ENCODE measurements at regions not wholly inside any gene's neighbourhood (a gene's known extent, or its start where the extent isn't known, plus 50 kb on each side); places are given as distances from the start of the nearest gene placed in this dataset.

- no peaks in the 10 kb centered on the region for H3K36me3 Mint-ChIP-seq (ENCODE audit: low read depth)
- TF ChIP-seq CTCF (IDR thresholded peaks at IDR 0.05) = no peak
- no peaks in the 10 kb centered on the region for H3K4me1 Mint-ChIP-seq (ENCODE audit: low read depth)
- no peak for ATAC-seq
- H3K4me3 Mint-ChIP-seq = no peak overlapping the region
- H3K27me3 Mint-ChIP-seq = no peaks in the 10 kb centered on the region
- ChIA-PET CTCF (no interaction called here), POLR2A (no interaction called here)
- intact Hi-C loops (cut with micrococcal nuclease) = no loop called here
- no peaks in the 10 kb centered on the region for H3K9me3 Mint-ChIP-seq
- H3K27ac Mint-ChIP-seq = no peak overlapping the region
- DNase-seq = no peak
These were observed 738.3 kb upstream of the KIRREL3 start for GRCh38 chr11:127738771-127739286.

DNA sequence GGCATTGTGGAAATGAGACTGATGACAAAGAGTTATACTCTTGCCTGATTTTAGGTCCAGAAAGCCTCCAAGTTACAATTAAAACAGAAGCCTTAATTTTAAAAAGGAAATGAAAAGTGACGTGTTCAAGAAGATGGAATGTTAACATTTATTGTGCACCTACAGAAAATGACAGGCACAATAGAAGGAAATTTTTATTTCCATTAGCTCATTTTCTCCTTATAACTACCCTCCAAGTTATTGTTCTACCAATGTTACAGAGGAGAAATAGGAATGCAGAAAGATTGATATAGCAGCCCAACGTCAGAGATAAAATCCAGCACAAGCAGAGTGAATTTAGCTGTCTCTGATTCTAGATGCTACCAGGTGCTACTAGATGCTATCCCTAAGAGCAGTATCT, 736.9 kb upstream of the KIRREL3 start:
- no peak for TF ChIP-seq CTCF (IDR thresholded peaks at IDR 0.05)
- Mint-ChIP-seq H3K27ac (no peak overlapping the region), H3K4me3 (no peak overlapping the region), H3K27me3 (no peaks in the 10 kb centered on the region), H3K9me3 (no peaks in the 10 kb centered on the region), H3K36me3 (ENCODE audit: low read depth) (no peaks in the 10 kb centered on the region), H3K4me1 (ENCODE audit: low read depth) (no peaks in the 10 kb centered on the region)
- POLR2A ChIA-PET = no interaction called here
- intact Hi-C loops (cut with micrococcal nuclease) = no loop called here
- ATAC-seq (no peak), DNase-seq (no peak)
- CTCF ChIA-PET = no interaction called here

DNA sequence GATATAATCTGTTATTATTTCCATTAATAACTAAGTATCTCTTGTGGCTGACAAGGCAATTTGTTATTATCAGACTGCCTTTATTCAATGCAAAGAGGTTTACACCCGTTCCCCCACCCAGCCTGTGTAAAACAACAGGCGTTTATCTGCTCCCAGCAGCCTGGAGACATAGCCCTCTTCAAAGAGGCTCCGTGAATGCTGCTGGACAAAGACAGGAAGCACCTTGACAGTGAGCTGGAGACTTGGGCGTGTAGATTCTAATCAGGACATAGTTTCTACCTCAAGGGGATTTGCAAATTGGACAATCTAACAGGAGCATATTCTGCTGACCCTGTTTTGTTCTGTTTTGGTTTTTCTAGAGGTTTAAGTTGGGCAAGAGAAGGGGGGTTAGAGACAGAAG, 733.0 kb upstream of the KIRREL3 start:
- Mint-ChIP-seq H3K27me3 (no peaks in the 10 kb centered on the region), H3K9me3 (no peaks in the 10 kb centered on the region), H3K27ac (no peak overlapping the region), H3K4me1 (ENCODE audit: low read depth) (no peaks in the 10 kb centered on the region), H3K36me3 (ENCODE audit: low read depth) (no peaks in the 10 kb centered on the region), H3K4me3 (no peak overlapping the region)
- POLR2A ChIA-PET = no interaction called here
- CTCF ChIA-PET = no interaction called here
- intact Hi-C loops (cut with micrococcal nuclease) = no loop called here
- DNase-seq = no peak
- no peak for TF ChIP-seq CTCF (IDR thresholded peaks at IDR 0.05)
- no peak for ATAC-seq

DNA sequence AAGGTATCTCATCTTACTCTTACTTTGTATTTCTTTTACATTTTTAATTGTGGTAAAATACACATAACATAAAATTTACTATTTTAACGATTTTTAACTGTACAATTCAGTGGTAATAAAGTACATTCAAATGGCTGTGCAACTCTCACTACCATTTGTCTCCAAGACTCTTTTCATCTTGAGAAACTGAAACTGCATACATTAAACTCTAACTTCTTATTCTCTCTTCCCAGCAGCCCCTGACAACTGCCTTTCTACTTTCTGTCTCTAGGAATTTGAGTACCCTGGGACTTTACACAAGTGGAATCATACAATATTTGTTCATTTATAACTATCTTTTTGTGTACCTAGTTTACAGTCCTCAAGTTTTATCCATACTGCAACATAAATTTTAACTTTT, 725.8 kb upstream of the KIRREL3 start:
- Mint-ChIP-seq H3K36me3 (ENCODE audit: low read depth) (no peaks in the 10 kb centered on the region), H3K27me3 (peaks cover 1% of the 10 kb centered on the region), H3K27ac (no peak overlapping the region), H3K4me1 (ENCODE audit: low read depth) (no peaks in the 10 kb centered on the region), H3K4me3 (no peak overlapping the region), H3K9me3 (no peaks in the 10 kb centered on the region)
- ChIA-PET POLR2A (no interaction called here), CTCF (no interaction called here)
- no peak for TF ChIP-seq CTCF (IDR thresholded peaks at IDR 0.05)
- DNase-seq (no peak), ATAC-seq (no peak)
- intact Hi-C loops (cut with micrococcal nuclease) = no loop called here

DNA sequence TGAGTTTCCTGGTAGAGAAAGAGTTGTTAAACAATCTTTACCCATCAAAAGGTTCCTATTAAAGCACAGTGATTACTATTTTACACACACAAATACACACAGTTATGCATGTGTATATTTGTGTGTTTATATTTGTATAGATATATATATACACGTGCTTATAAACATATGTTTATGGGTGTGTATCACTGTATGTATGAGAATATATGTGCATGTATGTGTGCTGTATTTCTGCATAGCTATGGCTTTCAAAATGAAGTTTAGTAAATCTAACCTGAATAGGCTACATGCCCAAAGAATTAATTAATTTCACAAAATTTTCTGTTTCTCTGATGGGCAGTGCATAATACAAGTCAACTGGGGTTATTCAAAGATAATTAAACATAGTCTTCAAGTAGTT, 723.1 kb upstream of the KIRREL3 start:
- CTCF ChIA-PET = no interaction called here

More for the DNA sequence above, 723.1 kb upstream of the KIRREL3 start:
- Mint-ChIP-seq H3K27me3 (peaks cover 1% of the 10 kb centered on the region), H3K36me3 (ENCODE audit: low read depth) (no peaks in the 10 kb centered on the region), H3K4me1 (ENCODE audit: low read depth) (no peaks in the 10 kb centered on the region), H3K4me3 (no peak overlapping the region), H3K27ac (no peak overlapping the region), H3K9me3 (no peaks in the 10 kb centered on the region)
- ATAC-seq (no peak), DNase-seq (no peak)
- POLR2A ChIA-PET = no interaction called here
- intact Hi-C loops (cut with micrococcal nuclease) = no loop called here
- TF ChIP-seq CTCF (IDR thresholded peaks at IDR 0.05) = no peak
